ENCODE measurements at regions not wholly inside any gene's neighbourhood (a gene's known extent, or its start where the extent isn't known, plus 50 kb on each side); places are given as distances from the start of the nearest gene placed in this dataset.

DNA sequence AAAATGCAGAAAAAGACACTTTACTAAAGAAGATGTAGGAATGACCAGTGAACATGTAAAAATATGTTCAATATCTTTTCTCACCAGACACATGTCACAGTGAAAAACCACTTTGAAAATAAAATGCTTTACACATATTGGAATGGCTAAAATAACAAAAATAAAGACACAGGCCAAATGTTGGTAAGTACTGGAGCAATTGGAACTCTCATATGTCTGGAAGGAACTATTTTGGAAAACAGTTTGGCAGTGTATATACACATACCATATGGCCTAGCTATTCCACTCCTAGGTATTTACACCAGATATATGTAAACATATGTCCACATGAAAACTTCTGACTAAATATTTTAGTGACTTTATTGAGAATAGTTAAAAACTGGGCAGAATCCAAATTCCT is 927.2 kb downstream of the BRINP3 start:
- TF ChIP-seq, protein P1, sequence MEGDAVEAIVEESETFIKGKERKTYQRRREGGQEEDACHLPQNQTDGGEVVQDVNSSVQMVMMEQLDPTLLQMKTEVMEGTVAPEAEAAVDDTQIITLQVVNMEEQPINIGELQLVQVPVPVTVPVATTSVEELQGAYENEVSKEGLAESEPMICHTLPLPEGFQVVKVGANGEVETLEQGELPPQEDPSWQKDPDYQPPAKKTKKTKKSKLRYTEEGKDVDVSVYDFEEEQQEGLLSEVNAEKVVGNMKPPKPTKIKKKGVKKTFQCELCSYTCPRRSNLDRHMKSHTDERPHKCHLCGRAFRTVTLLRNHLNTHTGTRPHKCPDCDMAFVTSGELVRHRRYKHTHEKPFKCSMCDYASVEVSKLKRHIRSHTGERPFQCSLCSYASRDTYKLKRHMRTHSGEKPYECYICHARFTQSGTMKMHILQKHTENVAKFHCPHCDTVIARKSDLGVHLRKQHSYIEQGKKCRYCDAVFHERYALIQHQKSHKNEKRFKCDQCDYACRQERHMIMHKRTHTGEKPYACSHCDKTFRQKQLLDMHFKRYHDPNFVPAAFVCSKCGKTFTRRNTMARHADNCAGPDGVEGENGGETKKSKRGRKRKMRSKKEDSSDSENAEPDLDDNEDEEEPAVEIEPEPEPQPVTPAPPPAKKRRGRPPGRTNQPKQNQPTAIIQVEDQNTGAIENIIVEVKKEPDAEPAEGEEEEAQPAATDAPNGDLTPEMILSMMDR (conservative IDR thresholded peaks at IDR 0.05; ENCODE audit: low read depth in 2 of 2): no peak
- TF ChIP-seq, protein P2, sequence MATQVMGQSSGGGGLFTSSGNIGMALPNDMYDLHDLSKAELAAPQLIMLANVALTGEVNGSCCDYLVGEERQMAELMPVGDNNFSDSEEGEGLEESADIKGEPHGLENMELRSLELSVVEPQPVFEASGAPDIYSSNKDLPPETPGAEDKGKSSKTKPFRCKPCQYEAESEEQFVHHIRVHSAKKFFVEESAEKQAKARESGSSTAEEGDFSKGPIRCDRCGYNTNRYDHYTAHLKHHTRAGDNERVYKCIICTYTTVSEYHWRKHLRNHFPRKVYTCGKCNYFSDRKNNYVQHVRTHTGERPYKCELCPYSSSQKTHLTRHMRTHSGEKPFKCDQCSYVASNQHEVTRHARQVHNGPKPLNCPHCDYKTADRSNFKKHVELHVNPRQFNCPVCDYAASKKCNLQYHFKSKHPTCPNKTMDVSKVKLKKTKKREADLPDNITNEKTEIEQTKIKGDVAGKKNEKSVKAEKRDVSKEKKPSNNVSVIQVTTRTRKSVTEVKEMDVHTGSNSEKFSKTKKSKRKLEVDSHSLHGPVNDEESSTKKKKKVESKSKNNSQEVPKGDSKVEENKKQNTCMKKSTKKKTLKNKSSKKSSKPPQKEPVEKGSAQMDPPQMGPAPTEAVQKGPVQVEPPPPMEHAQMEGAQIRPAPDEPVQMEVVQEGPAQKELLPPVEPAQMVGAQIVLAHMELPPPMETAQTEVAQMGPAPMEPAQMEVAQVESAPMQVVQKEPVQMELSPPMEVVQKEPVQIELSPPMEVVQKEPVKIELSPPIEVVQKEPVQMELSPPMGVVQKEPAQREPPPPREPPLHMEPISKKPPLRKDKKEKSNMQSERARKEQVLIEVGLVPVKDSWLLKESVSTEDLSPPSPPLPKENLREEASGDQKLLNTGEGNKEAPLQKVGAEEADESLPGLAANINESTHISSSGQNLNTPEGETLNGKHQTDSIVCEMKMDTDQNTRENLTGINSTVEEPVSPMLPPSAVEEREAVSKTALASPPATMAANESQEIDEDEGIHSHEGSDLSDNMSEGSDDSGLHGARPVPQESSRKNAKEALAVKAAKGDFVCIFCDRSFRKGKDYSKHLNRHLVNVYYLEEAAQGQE (IDR thresholded peaks at IDR 0.05; ENCODE audit: unreplicated experiment): no peak
- no peak for TF ChIP-seq EZH2 (IDR thresholded peaks at IDR 0.05; ENCODE audit: low read depth, unreplicated experiment)
- TF ChIP-seq CREB1 (CRISPR knock-in tag; IDR thresholded peaks at IDR 0.05; ENCODE audit: low read depth): no peak

All from GM23338 (cell line).